ENCODE measurements at regions not wholly inside any gene's neighbourhood (a gene's known extent, or its start where the extent isn't known, plus 50 kb on each side); places are given as distances from the start of the nearest gene placed in this dataset.

DNA sequence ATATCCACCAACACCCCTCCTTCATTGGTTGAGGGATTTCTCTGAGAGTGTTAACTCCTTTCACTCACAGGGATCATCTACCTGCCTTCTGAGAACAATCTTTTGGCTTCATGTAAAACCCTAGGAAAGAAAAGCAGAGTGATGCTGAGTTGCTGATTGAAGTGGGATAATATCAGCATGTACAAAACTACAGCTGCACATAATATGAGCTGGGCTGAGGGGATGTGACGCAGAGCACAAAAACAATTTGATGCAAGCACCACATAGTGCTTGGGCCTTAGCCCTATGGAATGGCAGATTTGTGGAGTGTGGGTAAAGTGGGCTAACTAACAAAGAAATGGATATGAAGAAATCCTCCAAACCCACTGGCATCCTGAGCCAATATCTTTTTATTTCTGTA, 267.6 kb upstream of the KCNH8 start:
- no peaks in the 10 kb centered on the region for H3K9me1 ChIP-seq (ENCODE audit: insufficient read depth, low read length)
- no peak overlapping the region for H2BK5ac ChIP-seq (ENCODE audit: low read depth, low read length, poor library complexity, severe bottlenecking)
- H3K9ac ChIP-seq (ENCODE audit: low read depth, low read length), result no peak overlapping the region
- DNase-seq, result no peak
- TF ChIP-seq MAZ (IDR thresholded peaks at IDR 0.05; ENCODE audit: borderline replicate concordance, low read depth, low read length), result no peak
- TF ChIP-seq, protein P1, sequence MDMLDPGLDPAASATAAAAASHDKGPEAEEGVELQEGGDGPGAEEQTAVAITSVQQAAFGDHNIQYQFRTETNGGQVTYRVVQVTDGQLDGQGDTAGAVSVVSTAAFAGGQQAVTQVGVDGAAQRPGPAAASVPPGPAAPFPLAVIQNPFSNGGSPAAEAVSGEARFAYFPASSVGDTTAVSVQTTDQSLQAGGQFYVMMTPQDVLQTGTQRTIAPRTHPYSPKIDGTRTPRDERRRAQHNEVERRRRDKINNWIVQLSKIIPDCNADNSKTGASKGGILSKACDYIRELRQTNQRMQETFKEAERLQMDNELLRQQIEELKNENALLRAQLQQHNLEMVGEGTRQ (IDR thresholded peaks at IDR 0.05; ENCODE audit: low read depth, low read length), result no peak
- TF ChIP-seq, protein P2, sequence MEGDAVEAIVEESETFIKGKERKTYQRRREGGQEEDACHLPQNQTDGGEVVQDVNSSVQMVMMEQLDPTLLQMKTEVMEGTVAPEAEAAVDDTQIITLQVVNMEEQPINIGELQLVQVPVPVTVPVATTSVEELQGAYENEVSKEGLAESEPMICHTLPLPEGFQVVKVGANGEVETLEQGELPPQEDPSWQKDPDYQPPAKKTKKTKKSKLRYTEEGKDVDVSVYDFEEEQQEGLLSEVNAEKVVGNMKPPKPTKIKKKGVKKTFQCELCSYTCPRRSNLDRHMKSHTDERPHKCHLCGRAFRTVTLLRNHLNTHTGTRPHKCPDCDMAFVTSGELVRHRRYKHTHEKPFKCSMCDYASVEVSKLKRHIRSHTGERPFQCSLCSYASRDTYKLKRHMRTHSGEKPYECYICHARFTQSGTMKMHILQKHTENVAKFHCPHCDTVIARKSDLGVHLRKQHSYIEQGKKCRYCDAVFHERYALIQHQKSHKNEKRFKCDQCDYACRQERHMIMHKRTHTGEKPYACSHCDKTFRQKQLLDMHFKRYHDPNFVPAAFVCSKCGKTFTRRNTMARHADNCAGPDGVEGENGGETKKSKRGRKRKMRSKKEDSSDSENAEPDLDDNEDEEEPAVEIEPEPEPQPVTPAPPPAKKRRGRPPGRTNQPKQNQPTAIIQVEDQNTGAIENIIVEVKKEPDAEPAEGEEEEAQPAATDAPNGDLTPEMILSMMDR (conservative IDR thresholded peaks at IDR 0.05; ENCODE audit: low read depth, low read length), result no peak
- no peak for TF ChIP-seq CEBPB (IDR thresholded peaks at IDR 0.05; ENCODE audit: low read depth, low read length)
- no peak for TF ChIP-seq MXI1 (IDR thresholded peaks at IDR 0.05; ENCODE audit: borderline replicate concordance, low read depth, low read length)
- no peak for TF ChIP-seq NFE2L2 (IDR thresholded peaks at IDR 0.05; ENCODE audit: low read depth, low read length)
- TF ChIP-seq CHD1 (IDR thresholded peaks at IDR 0.05; ENCODE audit: low read depth, low read length), result no peak
- no peak for TF ChIP-seq SMC3 (IDR thresholded peaks at IDR 0.05; ENCODE audit: low read depth, low read length)
- no peak for TF ChIP-seq RFX5 (IDR thresholded peaks at IDR 0.05; ENCODE audit: low read depth, low read length)
- no peak for TF ChIP-seq FOS (IDR thresholded peaks at IDR 0.05; ENCODE audit: low read depth, low read length)
- TF ChIP-seq, protein P3, sequence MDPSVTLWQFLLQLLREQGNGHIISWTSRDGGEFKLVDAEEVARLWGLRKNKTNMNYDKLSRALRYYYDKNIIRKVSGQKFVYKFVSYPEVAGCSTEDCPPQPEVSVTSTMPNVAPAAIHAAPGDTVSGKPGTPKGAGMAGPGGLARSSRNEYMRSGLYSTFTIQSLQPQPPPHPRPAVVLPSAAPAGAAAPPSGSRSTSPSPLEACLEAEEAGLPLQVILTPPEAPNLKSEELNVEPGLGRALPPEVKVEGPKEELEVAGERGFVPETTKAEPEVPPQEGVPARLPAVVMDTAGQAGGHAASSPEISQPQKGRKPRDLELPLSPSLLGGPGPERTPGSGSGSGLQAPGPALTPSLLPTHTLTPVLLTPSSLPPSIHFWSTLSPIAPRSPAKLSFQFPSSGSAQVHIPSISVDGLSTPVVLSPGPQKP (IDR thresholded peaks at IDR 0.05; ENCODE audit: borderline replicate concordance, low read depth, low read length), result no peak
- TF ChIP-seq MAFK (IDR thresholded peaks at IDR 0.05; ENCODE audit: low read depth, low read length), result no peak
- TF ChIP-seq BHLHE40 (IDR thresholded peaks at IDR 0.05; ENCODE audit: low read depth, low read length), result no peak
- TF ChIP-seq RAD21 (IDR thresholded peaks at IDR 0.05; ENCODE audit: low read length), result no peak
- TF ChIP-seq RCOR1 (IDR thresholded peaks at IDR 0.05; ENCODE audit: insufficient replicate concordance, low read length), result no peak
- TF ChIP-seq POLR2A (IDR thresholded peaks at IDR 0.05; ENCODE audit: low read depth, low read length), result no peak
- in situ Hi-C loops (cut with MboI; ENCODE audit: low sequenced_read_pairs), result no loop called here
- H3K18ac ChIP-seq (ENCODE audit: low read depth, low read length), result no peak overlapping the region
- no peak overlapping the region for H2BK120ac ChIP-seq (ENCODE audit: low read depth, low read length)
- no peaks in the 10 kb centered on the region for H3K4me1 ChIP-seq (ENCODE audit: control insufficient read depth, insufficient read depth, low read length)
- no peaks in the 10 kb centered on the region for H4K20me1 ChIP-seq (ENCODE audit: insufficient read depth, low read length)
- CTCF ChIA-PET, result no interaction called here
- no peak overlapping the region for H3K56ac ChIP-seq (ENCODE audit: extremely low read depth, insufficient read depth, low read length)
- intact Hi-C loops (cut with micrococcal nuclease), result no loop called here
- H3K14ac ChIP-seq (replicated peaks; ENCODE audit: low read depth, low read length), result no peak overlapping the region
- no peak overlapping the region for H2AK5ac ChIP-seq (ENCODE audit: low read depth, low read length)
- BruUV-seq (replicated peaks), result no TSS peak
- no peak overlapping the region for H3K4me3 ChIP-seq (ENCODE audit: insufficient read depth, low read depth, low read length)
- no peak overlapping the region for H2AK9ac ChIP-seq (replicated peaks; ENCODE audit: low read depth, low read length, poor library complexity)
- H4K5ac ChIP-seq (ENCODE audit: low read depth, low read length), result no peak overlapping the region
- H2BK20ac ChIP-seq (ENCODE audit: low read depth, low read length), result no peak overlapping the region
- H2BK15ac ChIP-seq (ENCODE audit: low read depth, low read length), result no peak overlapping the region
- H4K91ac ChIP-seq (ENCODE audit: insufficient read depth, low read depth, low read length), result no peak overlapping the region
- no peak overlapping the region for H3K4me2 ChIP-seq (ENCODE audit: low read depth, low read length)
- no peak overlapping the region for H4K8ac ChIP-seq (ENCODE audit: low read depth in 2 of 2, low read length in 2 of 2)
- no peak overlapping the region for H3K23ac ChIP-seq (ENCODE audit: low read depth, low read length)
- no CpG with 5 or more reads among the region's 1 CpG for WGBS, 2 experiments (ENCODE audit: extremely low coverage in 2 of 2, insufficient read length in 1 of 2)
- ATAC-seq (ENCODE audit: low read depth), result no peak
- no peak overlapping the region for H3K27ac ChIP-seq (ENCODE audit: insufficient read depth, low read length)
- no peak overlapping the region for H3K4ac ChIP-seq (ENCODE audit: low read depth, low read length)
- no peak overlapping the region for H2AFZ ChIP-seq (replicated peaks; ENCODE audit: low read length, poor library complexity)
- H3K27me3 ChIP-seq (ENCODE audit: control insufficient read depth, insufficient read depth, low read length), result no peaks in the 10 kb centered on the region
- dilution Hi-C loops (cut with HindIII; ENCODE audit: low sequenced_read_pairs, unreplicated experiment), result no loop called here
- POLR2A ChIA-PET (ENCODE audit: unreplicated experiment), result no interaction called here
- H3K79me1 ChIP-seq (ENCODE audit: low read depth in 1 of 2, low read length in 2 of 2), result no peaks in the 10 kb centered on the region
- no peaks in the 10 kb centered on the region for H3K36me3 ChIP-seq (ENCODE audit: control insufficient read depth, insufficient read depth, low read length)
- peaks cover 8% of the 10 kb centered on the region for H3K9me3 ChIP-seq (ENCODE audit: control insufficient read depth, insufficient read depth, low read length)
